HG02943 (cell line): ENCODE measurements at regions not wholly inside any gene's neighbourhood (a gene's known extent, or its start where the extent isn't known, plus 50 kb on each side); places are given as distances from the start of the nearest gene placed in this dataset.
A peak's percentile ranks its signal among the peaks of the same experiment; 100 is the strongest.
"Not testable (repeated sequence)": the region's sequence is repeated elsewhere in the genome, so short reads cannot be mapped to it uniquely, and the experiment has no call there.

Source experiments
- ATAC-seq: cut with Tn5 transposase; IDR thresholded peaks from one replicate; pipeline ENCODE4 v1.9.1; 2021; ENCODE audit warnings: mild to moderate bottlenecking, low read depth, moderate library complexity; ENCODE audit not compliant: unreplicated experiment

DNA sequence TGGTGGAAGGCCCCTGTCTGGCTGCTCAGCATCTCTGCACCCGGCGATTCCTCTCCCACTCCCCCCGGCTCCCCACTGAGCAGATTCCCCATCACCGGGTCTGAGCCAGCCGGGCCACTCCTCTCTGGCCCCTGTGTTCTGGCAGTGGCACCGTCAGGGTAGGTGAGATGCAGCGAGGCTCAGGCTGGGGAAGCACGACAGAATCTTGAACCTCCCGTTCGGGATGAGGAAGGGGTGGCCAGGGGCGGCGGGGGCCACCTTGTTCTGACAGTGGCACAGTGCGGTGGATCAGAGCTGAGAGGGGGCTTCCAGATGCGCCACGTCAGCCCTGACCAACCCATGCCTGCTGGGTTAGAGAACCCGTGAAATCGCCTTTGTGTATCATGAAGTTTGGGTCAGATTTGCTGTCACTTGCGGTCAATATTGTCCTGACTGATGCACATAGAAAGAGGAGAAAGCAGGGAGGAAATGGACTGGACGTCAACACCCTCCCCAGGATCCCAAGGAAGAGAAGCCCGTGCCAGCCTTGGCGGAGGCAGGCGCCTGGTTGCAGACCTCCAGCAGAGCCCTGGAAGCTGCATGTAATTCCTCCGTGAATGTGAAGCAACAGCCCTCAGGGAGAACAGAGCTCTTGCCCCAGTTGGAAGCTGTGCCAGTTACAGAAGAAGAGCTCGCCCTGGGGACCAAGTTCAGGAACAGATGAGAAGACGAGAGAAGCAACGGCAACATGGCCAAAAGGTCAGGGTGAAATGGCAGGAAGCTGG lies 137.1 kb upstream of the SFSWAP start:
- no peak for ATAC-seq

DNA sequence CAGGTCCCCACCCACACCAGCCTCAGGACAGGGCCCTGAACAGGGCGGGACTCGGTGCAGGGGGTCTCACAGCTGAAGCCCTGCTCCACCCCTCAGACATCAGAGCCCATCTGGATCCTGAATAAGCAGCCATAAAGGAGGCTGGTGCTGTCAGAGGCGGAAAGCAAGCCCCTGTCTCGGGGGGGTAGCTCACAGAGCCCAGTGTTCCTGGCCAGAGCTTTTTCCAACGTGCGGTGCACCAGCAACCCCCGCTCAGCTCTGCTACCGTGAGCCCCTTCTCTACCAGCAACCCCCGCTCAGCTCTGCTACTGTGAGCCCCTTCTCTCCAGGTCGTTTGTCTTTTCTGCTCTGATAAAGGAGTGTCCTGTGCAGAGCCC lies 136.5 kb upstream of the SFSWAP start:
- ATAC-seq = no peak

DNA sequence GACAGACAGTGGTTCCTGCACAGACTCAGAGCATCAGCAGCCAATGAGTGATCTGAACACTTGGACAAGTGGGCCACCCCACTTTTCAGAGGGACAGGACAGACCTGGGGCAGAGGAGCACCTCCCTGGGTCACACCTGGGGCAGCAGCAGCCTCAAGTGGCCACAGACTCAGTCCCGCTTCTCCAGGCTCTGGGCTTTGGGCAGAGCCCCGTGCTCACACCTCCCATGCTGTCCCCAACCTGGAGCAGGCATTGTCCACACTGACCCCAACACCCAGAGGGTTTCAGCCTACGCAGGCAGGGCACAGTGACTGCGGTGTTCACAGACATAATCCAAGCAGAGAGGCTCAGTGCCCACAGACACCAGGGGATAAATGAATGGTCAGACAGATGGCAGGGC lies 135.5 kb upstream of the SFSWAP start:
- no peak for ATAC-seq

DNA sequence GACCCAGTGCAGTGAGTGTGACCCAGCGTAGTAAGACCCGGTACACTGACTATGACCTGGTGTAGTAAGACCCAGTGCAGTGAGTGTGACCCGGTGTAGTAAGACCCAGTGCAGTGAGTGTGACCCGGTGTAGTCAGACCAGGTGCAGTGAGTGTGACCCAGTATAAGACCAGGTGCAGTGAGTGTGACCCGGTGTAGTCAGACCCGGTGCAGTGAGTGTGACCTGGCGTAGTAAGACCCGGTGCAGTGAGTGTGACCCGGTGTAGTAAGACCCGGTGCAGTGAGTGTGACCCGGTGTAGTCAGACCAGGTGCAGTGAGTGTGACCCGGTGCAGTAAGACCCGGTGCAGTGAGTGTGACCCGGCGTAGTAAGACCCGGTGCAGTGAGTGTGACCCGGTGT lies 134.2 kb upstream of the SFSWAP start:
- ATAC-seq = not testable (repeated sequence)

DNA sequence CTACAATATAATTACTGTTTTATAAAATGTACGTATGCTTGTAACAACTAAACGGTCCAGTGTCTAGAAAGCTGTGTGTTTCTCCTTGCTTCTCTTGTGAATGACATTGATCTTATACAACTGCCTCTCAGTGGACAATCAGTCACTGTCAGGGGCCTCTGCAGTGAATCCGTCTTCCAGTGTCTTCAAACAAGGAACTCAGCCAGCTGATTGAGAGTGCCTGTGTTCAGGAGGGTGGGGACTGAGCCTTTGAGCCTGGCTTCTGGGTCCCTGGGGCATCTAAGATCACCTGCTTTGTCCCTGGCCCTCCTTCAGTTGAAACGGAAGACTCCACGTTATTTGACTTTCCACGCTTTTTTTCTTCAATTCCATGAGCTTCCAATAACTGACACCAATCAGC lies 133.1 kb upstream of the SFSWAP start:
- ATAC-seq = no peak

DNA sequence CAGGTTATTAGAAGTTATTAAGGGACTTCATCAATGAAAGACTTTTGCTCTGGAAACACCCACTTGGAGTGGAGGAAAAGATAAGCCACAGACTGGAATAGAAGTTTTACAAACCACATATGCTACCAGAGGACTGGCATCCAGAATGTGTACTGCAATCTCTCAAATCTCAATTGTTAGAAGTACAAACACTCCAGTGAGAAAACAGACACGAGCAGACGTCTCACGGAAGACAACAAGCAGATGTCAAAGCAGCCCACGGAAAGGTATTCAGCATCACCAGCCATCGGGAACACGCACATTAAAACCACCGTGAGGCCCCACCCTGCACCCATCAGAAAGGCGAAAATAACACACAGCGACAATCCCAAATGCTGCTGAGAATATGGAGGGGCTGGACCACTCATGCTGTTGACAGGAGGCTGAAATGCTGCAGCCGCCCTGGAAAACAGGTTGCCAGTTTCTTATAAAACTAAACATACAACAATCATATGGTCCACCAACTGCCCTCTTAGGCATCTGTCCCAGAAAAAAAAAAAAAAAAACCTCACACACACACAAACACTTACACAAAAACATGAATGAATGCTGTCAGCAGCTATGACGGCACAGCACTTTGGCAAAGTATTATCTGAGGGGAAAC lies 131.9 kb upstream of the SFSWAP start:
- no peak for ATAC-seq

DNA sequence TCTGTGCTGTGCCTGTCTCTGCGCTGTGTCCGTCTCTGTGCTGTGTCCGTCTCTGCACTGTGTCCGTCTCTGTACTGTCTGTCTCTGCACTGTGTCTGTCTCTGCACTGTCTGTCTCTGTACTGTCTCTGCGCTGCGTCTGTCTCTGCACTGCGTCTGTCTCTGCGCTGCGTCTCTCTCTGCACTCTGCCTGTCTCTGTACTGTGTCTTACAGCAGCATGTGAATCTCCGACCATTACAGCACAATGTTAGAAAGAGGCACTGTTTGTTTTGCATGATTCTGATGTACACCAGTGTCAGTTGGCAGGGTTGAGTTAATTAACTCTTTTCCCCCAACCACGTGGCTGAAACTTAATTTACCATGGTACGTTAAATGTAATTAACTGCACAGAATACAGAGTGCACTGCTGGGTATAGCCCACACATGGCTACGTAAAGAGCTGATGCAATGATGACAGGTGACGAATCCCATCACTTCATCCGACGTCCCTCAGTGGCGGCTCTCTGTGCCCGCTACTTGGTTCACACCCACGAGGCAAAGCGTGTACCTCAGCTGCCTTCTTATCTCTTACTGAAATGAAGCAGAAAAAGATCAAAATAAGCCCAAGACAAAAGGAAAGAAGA lies 127.7 kb upstream of the SFSWAP start:
- no peak for ATAC-seq

DNA sequence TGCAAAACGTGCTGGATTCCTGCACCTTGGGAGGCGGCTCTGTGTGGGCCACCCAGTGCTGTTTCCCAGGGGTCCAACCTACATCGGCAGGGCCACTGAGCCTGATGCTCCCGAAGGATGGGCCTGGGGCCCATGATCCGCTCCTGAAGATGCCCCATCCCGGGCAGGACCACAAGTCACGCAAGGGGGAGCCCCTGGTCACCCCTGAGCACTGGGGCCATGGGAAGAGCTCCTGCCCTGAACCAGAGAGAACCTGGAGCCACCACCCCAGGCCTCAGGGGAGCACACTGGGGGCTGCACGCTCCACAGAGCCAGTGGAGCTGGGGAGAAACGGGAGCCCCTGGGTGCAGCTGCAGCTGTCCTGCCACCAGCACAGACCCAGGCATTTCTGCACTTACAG lies 124.6 kb upstream of the SFSWAP start:
- ATAC-seq = no peak

DNA sequence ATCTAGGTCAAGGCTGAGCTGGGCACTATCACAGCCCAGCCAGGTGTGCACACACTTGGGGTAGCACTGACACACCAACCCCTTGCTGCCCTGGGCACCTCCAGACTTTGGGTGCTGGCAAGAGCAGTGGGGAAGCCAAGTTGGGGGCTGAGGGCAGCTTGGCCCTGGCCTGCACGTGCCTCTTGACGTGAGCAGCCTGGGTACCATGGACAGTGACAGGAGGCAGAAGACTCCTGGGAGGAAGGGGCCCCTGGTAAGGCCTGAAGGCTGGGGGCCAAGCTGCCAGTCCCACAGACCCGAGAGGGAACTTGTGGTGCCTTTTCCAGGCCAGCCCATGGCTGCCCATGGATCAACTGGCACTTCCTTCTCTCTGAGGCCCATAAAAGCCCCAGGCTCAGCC lies 124.1 kb upstream of the SFSWAP start:
- ATAC-seq = no peak

DNA sequence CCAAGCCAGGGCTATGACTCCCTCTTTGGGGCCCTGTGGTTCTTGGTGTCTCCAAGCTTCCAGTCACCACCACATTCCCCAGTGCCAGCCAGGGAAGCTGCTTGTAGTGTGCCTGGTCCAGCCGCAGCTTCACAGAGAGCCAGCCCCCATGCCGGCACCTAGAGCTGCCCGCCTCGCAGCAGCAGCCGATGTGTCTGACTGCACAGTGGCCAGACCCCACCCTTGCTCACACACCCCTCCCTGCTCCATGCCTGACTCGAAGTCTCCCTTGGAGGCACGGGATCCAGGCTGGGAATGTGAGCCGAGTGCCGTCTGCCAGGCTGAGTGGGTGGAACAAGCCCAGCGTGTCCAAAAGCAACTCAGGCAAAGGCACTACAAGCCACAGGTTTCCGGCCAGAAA lies 123.3 kb upstream of the SFSWAP start:
- ATAC-seq = no peak

DNA sequence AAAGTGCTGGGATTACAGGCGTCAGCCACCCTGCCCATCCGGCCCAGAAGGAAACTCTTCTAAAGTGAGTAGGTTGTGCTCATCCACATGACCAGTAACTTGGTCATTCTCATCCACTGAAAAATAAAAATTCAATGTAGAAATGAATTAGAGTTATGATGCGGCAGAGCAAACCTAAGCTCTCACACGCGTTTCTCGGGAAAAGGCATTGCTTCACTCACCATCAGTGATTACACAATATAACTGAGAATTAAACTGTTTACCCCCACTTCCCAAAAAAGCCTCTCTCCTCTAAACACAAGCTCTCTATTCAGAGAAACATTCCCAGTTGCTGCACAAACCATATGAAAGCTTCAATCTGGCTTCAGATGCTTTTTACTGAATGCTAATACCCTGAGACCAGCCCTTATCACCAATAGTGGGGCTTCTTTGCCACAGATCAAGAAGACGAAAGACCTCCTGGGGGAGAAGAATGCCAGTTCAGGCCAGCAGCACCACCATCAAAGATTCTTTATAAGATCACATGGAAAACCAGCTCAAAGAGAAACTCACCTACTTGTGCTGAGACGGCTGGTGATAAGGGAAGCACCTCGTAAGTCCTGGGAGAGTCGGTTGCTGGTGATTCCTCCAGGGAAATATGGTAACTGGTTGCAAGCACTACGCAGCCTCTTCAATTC lies 121.5 kb upstream of the SFSWAP start:
- ATAC-seq = no peak

DNA sequence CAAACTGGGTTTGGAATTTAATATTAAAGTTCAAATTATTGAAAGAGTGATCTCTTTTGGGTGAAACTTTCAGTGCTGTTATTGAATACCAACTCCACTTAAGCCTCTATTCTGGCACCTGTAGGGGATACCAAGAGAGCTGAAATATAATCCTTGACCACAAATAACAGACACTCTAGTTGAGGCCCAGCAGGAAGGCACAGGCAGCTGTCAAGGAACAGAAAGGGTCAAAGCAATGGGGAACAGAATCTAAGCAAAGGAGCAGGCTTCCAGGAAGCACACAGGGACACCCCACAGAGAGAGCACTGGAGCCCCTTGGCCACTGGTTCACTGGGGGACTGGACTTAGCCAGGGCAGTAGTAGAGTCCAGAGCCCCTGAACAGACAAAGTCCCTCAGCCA lies 120.9 kb upstream of the SFSWAP start:
- no peak for ATAC-seq

DNA sequence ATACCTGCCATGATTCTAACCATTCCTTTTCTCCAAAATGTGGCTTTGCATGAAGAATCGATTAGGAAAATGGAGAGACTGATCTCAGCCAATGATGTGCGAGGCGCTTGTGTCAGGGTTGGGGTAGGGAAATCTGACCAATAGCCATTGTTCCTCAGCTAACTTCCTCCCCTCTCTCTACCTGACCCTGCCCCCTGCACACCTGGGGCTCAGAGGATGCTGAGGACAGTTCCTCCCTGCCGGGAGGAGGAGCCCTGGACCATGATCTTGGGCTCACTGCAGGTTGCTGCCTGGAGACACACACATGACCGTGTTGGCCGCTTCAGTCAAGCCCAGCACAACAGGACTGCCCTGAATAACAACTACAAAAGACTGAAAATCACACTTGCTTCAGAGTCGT lies 119.8 kb upstream of the SFSWAP start:
- ATAC-seq = no peak

DNA sequence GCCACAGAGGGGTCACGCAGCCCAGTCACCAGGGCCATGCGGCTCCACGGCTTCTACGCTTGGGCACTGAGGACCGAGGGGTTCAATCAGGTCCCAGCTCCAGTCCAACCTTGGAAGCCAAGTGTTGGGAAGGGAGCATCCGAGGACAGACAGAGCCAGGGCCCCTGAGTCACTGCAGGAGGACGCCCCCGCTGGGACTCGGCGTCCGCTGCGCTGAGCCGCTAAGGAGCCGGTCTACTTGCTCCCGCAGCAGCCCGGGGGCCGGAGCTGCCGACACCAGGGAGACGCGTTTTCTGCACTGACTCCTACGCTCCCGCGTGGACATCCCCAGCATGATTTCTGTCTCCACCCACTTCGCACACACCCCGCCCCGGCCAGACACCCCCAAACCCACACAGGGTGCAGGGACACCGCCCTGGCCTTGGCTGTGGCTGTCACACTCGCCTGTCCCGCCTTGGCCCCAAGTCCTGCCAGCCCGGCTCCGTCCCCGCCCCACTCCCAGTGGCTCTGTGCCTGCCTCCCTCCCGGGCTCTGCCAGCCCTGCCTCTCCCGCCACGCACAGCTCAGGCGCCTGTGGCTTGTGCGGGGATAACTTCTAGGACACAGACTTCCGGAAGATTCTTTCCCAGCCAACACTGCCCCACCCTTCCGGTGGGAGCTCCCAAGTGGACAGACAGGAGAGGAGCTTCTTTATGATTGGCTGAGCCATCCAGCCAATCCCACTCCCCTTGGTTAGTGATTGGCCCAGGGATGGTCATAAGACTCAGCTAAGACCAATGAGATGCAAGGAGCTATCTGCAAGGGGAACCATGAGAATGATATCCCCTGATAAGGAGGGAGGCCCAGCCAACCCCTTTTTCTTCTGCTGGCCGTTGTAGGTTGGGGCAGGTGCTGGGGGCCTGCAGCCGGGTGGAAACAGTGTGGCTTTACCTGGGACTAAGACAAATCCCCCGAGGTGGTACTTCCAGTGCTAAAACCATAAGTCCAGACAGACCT lies 118.9 kb upstream of the SFSWAP start:
- no peak for ATAC-seq

DNA sequence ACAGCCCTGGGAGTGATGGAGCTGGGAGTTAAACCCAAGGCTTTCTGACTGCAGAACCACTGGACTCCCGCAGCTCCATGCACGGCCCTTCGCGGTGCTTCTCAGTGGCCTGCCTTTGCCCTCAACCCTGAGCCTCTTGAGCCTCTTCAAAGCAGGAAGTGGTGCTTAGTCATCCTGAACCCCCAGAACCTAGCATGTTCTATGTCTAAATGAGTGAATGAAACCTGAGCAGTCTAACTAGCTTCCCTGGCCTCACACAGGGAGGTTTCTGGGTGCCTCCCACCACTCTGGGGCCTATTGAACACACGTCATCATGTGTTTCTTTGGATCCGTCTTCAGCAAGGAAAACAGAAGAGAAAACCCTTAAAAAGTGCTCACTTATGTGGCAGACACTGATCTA lies 117.9 kb upstream of the SFSWAP start:
- peak; percentile 93 for ATAC-seq

DNA sequence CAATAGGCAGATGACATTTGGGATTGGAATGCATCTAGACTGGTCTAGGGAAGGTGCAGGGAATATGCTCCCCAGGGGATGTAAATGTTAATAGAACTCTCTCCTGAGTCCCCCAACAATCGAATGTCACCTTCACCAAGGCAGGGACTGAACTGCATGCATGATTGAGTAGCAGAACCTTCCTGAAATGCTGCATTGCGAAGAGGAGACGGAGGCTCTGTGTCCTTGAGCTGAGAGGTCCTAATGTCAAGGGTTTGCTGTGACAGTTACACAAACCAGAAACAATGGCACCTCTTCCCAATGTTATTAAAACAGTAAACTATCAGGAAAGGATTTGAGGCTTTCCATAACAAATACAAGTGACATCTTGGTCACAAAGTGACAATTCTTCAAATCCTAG lies 117.5 kb upstream of the SFSWAP start:
- ATAC-seq = no peak

DNA sequence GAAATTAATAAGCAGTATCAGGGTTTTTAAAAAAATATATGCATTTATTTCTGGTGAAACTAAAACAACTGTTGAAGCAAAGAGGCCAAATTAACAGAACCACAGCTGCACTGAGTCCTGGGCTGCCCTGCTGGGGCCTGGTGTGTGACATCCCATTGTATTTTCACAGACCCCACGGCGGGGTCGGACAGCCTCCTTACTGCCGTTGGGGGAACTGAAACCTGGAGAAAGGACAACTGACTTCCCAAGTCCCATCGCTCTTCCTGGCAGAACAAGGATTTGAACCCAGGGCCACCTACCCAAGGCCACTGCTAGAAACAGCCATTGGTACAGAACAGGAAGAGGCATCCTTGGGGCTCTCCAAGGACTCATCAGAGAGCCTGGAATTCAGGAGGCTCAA lies 114.8 kb upstream of the SFSWAP start:
- no peak for ATAC-seq

DNA sequence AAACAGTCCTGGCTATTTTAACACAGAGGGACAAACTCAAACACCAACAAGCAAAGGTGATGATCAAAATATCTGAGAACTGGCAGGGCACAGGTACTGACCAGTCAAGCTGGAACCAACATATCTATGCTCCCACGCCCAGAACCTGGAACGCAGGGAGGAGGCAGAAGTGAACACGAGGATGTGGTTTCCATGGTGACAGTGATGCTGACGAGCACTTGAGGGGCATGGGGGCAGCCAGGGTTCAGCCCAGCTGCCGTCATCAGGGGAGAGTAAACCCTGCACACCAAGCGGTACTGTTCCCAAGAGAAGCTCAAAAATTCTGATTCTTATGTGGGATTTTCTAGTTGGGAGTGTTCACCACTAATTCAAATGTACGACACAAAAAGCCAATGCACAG lies 113.6 kb upstream of the SFSWAP start:
- no peak for ATAC-seq

DNA sequence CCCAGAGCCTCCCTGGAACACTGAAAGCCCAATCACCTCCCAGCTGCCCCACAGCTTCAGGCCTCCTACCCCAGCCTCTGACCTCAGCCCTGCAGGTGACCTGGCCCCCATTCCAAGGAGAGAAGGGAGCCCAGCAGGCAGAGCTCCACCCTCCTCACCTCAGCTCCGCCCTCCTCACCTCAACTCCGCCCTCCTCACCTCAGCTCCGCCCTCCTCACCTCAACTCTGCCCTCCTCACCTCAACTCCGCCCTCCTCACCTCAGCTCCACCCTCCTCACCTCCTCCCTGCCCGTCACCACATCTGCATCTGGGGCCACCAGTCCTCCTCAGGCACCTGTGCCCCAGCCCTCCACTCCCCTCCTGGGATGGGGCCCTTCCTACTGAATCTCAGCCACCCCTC lies 112.2 kb upstream of the SFSWAP start:
- ATAC-seq = no peak
